ENCODE measurements at regions not wholly inside any gene's neighbourhood (a gene's known extent, or its start where the extent isn't known, plus 50 kb on each side); places are given as distances from the start of the nearest gene placed in this dataset.

DNA sequence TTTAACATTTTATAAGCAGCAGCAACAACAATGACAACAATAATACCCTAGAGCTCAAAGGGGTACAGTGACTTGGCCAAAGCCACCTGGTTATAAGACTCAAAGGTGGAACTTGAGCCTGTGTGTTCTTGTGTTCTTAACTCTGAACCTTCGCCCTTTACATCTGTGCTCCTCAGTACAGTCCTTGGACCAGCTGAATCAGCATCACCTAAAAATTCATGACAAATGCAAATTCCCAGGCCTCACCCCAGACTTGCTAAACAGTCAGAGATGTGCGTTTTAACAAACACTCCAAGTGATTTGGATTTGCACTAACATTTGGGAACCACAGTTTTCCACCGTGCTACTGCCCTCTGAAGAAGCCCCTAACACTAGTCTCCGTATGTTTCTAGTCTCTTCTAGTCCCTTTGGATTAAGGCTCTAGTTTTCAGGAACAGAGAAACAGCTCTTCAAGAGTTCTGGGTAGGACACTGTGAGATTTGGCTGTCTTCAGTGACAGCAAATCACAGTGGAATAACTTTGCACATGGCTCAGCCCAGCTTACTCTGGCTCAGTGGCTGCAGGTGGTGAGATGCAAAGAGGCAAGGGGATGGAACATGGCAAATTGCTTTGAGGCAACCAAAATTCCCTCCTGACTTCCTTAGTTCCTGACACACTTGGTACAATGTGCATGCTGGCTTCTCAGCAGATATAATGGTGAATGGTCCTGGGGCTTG, 151.0 kb upstream of the CDH11 start:
- RAD21 ChIA-PET (ENCODE audit: low non-redundant PET in 1 of 2, low total read pairs in 2 of 2, uncharacterized antibody in 2 of 2, unreplicated experiment in 2 of 2) = no interaction called here
- intact Hi-C loops (cut with micrococcal nuclease) = no loop called here
- H4K20me1 ChIP-seq (ENCODE audit: insufficient read depth) = no peaks in the 10 kb centered on the region

More for the DNA sequence above, 151.0 kb upstream of the CDH11 start:
- CTCF ChIA-PET = no interaction called here
- H3K4me2 ChIP-seq (ENCODE audit: low read length) = no peak overlapping the region
- H3K9me2 ChIP-seq (ENCODE audit: insufficient read depth) = no peaks in the 10 kb centered on the region
- no peaks in the 10 kb centered on the region for H3K27me3 ChIP-seq (ENCODE audit: insufficient read depth, low read length)
- DNase-seq (ENCODE audit: low read depth, low spot score) = no peak
- H3K36me3 ChIP-seq (ENCODE audit: control insufficient read depth in 1 of 2, insufficient read depth in 2 of 2, low read length in 2 of 2) = no peaks in the 10 kb centered on the region
- no peak overlapping the region for H3K27ac ChIP-seq (ENCODE audit: low read depth, low read length)
- no peak overlapping the region for H3K9ac ChIP-seq (ENCODE audit: low read length)
- H3K4me1 ChIP-seq (ENCODE audit: control insufficient read depth in 1 of 2, insufficient read depth in 2 of 2, low read length in 2 of 2) = no peaks in the 10 kb centered on the region
- H3K79me2 ChIP-seq (ENCODE audit: insufficient read depth, low read length) = no peaks in the 10 kb centered on the region
- POLR2A ChIA-PET = no interaction called here
- peaks cover 11 to 21% of the 10 kb centered on the region in 2 experiments; a peak in 2 of 4 replicates for H3K9me3 ChIP-seq (ENCODE audit: control insufficient read depth in 1 of 2, insufficient read depth in 1 of 2, low read depth in 1 of 2, low read length in 2 of 2)
- H3K4me3 ChIP-seq (replicated peaks in 1 of 2; ENCODE audit: low read depth in 1 of 2, low read length in 2 of 2) = no peak overlapping the region
- ATAC-seq = no peak
- no peak overlapping the region for H2AFZ ChIP-seq (ENCODE audit: low read depth, low read length, poor library complexity, severe bottlenecking)
- TF ChIP-seq CEBPB (IDR thresholded peaks at IDR 0.05; ENCODE audit: low read depth) (no peak), YY1 (IDR thresholded peaks at IDR 0.05; ENCODE audit: extremely low read depth, insufficient replicate concordance, low read depth, low read length) (no peak), SIN3A (IDR thresholded peaks at IDR 0.05; ENCODE audit: low read depth) (no peak), ZNF274 (IDR thresholded peaks at IDR 0.05; ENCODE audit: low read depth, low read length) (no peak), CBX3 (IDR thresholded peaks at IDR 0.05; ENCODE audit: low read depth) (no peak), TCF7L2 (IDR thresholded peaks at IDR 0.05; ENCODE audit: borderline replicate concordance, extremely low read depth, insufficient read depth, insufficient read length) (no peak), RAD21 (IDR thresholded peaks at IDR 0.05; ENCODE audit: low read depth) (no peak), JUND (IDR thresholded peaks at IDR 0.05) (no peak), FOSL1 (IDR thresholded peaks at IDR 0.05; ENCODE audit: low read depth) (no peak), POLR2A (IDR thresholded peaks at IDR 0.05; ENCODE audit: borderline replicate concordance, extremely low read depth, insufficient read depth, insufficient read length) (no peak), EGR1 (IDR thresholded peaks at IDR 0.05; ENCODE audit: low read depth) (no peak), EZH2 (IDR thresholded peaks at IDR 0.05) (no peak), SRF (IDR thresholded peaks at IDR 0.05; ENCODE audit: low read depth) (no peak), EZH2phosphoT487 (IDR thresholded peaks at IDR 0.05; ENCODE audit: borderline replicate concordance) (no peak)
- TF ChIP-seq, protein P1, sequence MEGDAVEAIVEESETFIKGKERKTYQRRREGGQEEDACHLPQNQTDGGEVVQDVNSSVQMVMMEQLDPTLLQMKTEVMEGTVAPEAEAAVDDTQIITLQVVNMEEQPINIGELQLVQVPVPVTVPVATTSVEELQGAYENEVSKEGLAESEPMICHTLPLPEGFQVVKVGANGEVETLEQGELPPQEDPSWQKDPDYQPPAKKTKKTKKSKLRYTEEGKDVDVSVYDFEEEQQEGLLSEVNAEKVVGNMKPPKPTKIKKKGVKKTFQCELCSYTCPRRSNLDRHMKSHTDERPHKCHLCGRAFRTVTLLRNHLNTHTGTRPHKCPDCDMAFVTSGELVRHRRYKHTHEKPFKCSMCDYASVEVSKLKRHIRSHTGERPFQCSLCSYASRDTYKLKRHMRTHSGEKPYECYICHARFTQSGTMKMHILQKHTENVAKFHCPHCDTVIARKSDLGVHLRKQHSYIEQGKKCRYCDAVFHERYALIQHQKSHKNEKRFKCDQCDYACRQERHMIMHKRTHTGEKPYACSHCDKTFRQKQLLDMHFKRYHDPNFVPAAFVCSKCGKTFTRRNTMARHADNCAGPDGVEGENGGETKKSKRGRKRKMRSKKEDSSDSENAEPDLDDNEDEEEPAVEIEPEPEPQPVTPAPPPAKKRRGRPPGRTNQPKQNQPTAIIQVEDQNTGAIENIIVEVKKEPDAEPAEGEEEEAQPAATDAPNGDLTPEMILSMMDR (IDR thresholded peaks at IDR 0.05 in 2 of 3, conservative IDR thresholded peaks at IDR 0.05 in 1 of 3; ENCODE audit: borderline replicate concordance in 1 of 3, insufficient read depth in 1 of 3, low read depth in 2 of 3, low read length in 2 of 3) = no peak
- TF ChIP-seq, protein P2, sequence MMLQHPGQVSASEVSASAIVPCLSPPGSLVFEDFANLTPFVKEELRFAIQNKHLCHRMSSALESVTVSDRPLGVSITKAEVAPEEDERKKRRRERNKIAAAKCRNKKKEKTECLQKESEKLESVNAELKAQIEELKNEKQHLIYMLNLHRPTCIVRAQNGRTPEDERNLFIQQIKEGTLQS (IDR thresholded peaks at IDR 0.05) = no peak
- TF ChIP-seq, protein P3, sequence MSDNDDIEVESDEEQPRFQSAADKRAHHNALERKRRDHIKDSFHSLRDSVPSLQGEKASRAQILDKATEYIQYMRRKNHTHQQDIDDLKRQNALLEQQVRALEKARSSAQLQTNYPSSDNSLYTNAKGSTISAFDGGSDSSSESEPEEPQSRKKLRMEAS (IDR thresholded peaks at IDR 0.05) = no peak
- TF ChIP-seq, protein P4, sequence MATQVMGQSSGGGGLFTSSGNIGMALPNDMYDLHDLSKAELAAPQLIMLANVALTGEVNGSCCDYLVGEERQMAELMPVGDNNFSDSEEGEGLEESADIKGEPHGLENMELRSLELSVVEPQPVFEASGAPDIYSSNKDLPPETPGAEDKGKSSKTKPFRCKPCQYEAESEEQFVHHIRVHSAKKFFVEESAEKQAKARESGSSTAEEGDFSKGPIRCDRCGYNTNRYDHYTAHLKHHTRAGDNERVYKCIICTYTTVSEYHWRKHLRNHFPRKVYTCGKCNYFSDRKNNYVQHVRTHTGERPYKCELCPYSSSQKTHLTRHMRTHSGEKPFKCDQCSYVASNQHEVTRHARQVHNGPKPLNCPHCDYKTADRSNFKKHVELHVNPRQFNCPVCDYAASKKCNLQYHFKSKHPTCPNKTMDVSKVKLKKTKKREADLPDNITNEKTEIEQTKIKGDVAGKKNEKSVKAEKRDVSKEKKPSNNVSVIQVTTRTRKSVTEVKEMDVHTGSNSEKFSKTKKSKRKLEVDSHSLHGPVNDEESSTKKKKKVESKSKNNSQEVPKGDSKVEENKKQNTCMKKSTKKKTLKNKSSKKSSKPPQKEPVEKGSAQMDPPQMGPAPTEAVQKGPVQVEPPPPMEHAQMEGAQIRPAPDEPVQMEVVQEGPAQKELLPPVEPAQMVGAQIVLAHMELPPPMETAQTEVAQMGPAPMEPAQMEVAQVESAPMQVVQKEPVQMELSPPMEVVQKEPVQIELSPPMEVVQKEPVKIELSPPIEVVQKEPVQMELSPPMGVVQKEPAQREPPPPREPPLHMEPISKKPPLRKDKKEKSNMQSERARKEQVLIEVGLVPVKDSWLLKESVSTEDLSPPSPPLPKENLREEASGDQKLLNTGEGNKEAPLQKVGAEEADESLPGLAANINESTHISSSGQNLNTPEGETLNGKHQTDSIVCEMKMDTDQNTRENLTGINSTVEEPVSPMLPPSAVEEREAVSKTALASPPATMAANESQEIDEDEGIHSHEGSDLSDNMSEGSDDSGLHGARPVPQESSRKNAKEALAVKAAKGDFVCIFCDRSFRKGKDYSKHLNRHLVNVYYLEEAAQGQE (IDR thresholded peaks at IDR 0.05; ENCODE audit: low read depth) = no peak
- no TSS peak for BruUV-seq (replicated peaks)
